K562 (cell line): ENCODE measurements at regions not wholly inside any gene's neighbourhood (a gene's known extent, or its start where the extent isn't known, plus 50 kb on each side); places are given as distances from the start of the nearest gene placed in this dataset.

Source experiments
- ATAC-seq: fragments of 200-7000 bp; cut with Tn5 transposase; 3 replicates; pipeline ENCODE4 v1.9.1; 2020; ENCODE audit warnings: moderate library complexity
- BruUV-seq: library from RNA; stranded (reverse); fragments of 400-500 nt; replicated peaks from 2 replicates; lab custom pipeline; 2021; lab: Mats Ljungman, UMichigan
- CTCF ChIA-PET: fragments of 300-600 bp; formaldehyde crosslinking; extraction: SDS; loops from one replicate; lab custom pipeline; 2021; ENCODE audit warnings: low intra/inter-chr PET ratio; lab: Yijun Ruan, JAX
- POLR2A ChIA-PET: fragments of 300-600, 350-650 bp; sonication (Branson Sonifier 250); formaldehyde crosslinking; extraction: SDS; loops from one replicate; lab custom pipeline; 2021; ENCODE audit warnings: antibody characterized with exemption, inconsistent platforms; lab: Yijun Ruan, JAX
- DNase-seq, 4 experiments: peaks; one replicate each; pipeline versions ENCODE4 v3.0.0 to v3.0.0-alpha.2; 2011 to 2018; ENCODE audit warnings: low spot score in 3 of 4, mixed read lengths in 3 of 4; ENCODE audit errors: extremely low read depth in 1 of 4
- FAIRE-seq: peaks from 2 replicates; lab custom pipeline; 2011; peaks lifted over from hg19 to GRCh38; lab: Jason Lieb, UNC
- H2AFZ ChIP-seq: 2 replicates; pipeline ENCODE4 v1.6.0; 2011; ENCODE audit warnings: low read depth, low read length, control low read depth, inconsistent platforms
- H3K27ac ChIP-seq: fragments of 200-600 bp; 3 replicates; pipeline ENCODE4 v1.8.0; 2011; ENCODE audit warnings: low read depth, mild to moderate bottlenecking, control low read depth, inconsistent platforms, low read length, moderate library complexity, mixed read lengths; ENCODE audit errors: extremely low read depth
- H3K27me3 ChIP-seq, 2 experiments: fragments of 300-600 bp in 1 of 2; 2 replicates in 1 of 2; 3 replicates in 1 of 2; pipeline versions ENCODE4 v1.6.0 to v1.8.0; 2011; ENCODE audit warnings: inconsistent platforms in 2 of 2, low read length in 2 of 2, mild to moderate bottlenecking in 1 of 2, mixed read lengths in 1 of 2, moderate library complexity in 1 of 2; ENCODE audit not compliant: control insufficient read depth in 2 of 2, insufficient read depth in 2 of 2
- H3K36me3 ChIP-seq: fragments of 300-600 bp; 3 replicates; pipeline ENCODE4 v1.8.0; 2011; ENCODE audit warnings: mild to moderate bottlenecking, low read length, inconsistent platforms; ENCODE audit not compliant: control insufficient read depth, insufficient read depth
- H3K4me1 ChIP-seq, 2 experiments: fragments of 200-600 bp in 1 of 2; replicated peaks in 1 of 2; 2 replicates in 1 of 2; 3 replicates in 1 of 2; pipeline versions ENCODE4 v1.5.1 to v1.8.0; 2011; ENCODE audit warnings: inconsistent platforms in 2 of 2, low read length in 2 of 2, mild to moderate bottlenecking in 1 of 2, mixed read lengths in 1 of 2, moderate library complexity in 1 of 2; ENCODE audit not compliant: control insufficient read depth in 2 of 2, insufficient read depth in 2 of 2
- H3K4me2 ChIP-seq: 2 replicates; pipeline ENCODE4 v1.6.1; 2011; ENCODE audit warnings: low read length, control low read depth, inconsistent platforms, mixed read lengths; ENCODE audit not compliant: insufficient read depth
- H3K4me3 ChIP-seq: fragments of 200-600 bp; sonication (generic), shearing (Covaris generic); 2 replicates; pipeline ENCODE4 v1.5.1; 2016; ENCODE audit warnings: control low read depth, inconsistent platforms
- H3K79me2 ChIP-seq: fragments of 200-600 bp; 3 replicates; pipeline ENCODE4 v1.8.0; 2011; ENCODE audit warnings: low read length, inconsistent platforms; ENCODE audit not compliant: control insufficient read depth, insufficient read depth
- H3K9ac ChIP-seq, 2 experiments: 2 replicates each; pipeline versions ENCODE4 v1.6.0 to v1.6.1; 2011; ENCODE audit warnings: low read depth in 2 of 2, low read length in 2 of 2, control low read depth in 1 of 2, inconsistent platforms in 1 of 2, mild to moderate bottlenecking in 1 of 2, mixed read lengths in 1 of 2; ENCODE audit not compliant: insufficient read depth in 1 of 2
- H3K9me1 ChIP-seq: one replicate; pipeline ENCODE4 v1.6.0; 2011; ENCODE audit warnings: inconsistent platforms, mild to moderate bottlenecking, low read length, moderate library complexity; ENCODE audit not compliant: control insufficient read depth, insufficient read depth
- H3K9me3 ChIP-seq: replicated peaks from 2 replicates; pipeline ENCODE4 v1.5.1; 2011; ENCODE audit warnings: low read depth, low read length, inconsistent platforms; ENCODE audit not compliant: control insufficient read depth, insufficient read depth
- H4K20me1 ChIP-seq: replicated peaks from 2 replicates; pipeline ENCODE4 v1.6.1; 2011; ENCODE audit warnings: low read length, inconsistent platforms, mixed read lengths; ENCODE audit not compliant: control insufficient read depth, insufficient read depth
- CBX3 ChIP-seq, 2 experiments: IDR thresholded peaks; 1 replicate in 1 of 2; 2 replicates in 1 of 2; pipeline ENCODE4 v1.6.1; 2012; ENCODE audit warnings: inconsistent platforms in 2 of 2, low read length in 2 of 2, borderline replicate concordance in 1 of 2, control low read depth in 1 of 2
- CXXC5 ChIP-seq: fragments of 250-450 bp; sonication (Bioruptor Pico); IDR thresholded peaks from 2 replicates; pipeline ENCODE4 v1.8.0; 2022; ENCODE audit warnings: inconsistent platforms, mild to moderate bottlenecking, moderate library complexity
- HMG20A ChIP-seq: fragments of 450-650 bp; formaldehyde crosslinking; conservative IDR thresholded peaks from 2 replicates; pipeline ENCODE4 v1.4.0; 2020; ENCODE audit warnings: mild to moderate bottlenecking, mixed read lengths
- HNRNPLL ChIP-seq: fragments of 200-400 bp; formaldehyde crosslinking; IDR thresholded peaks from 2 replicates; pipeline ENCODE4 v1.6.1; 2017; ENCODE audit warnings: low read length, low read depth, mild to moderate bottlenecking; ENCODE audit not compliant: poor library complexity, severe bottlenecking
- RBM14 ChIP-seq: fragments of 200-400 bp; formaldehyde crosslinking; IDR thresholded peaks from 2 replicates; pipeline ENCODE4 v1.6.1; 2018; ENCODE audit warnings: low read depth, mild to moderate bottlenecking, low read length, moderate library complexity, borderline replicate concordance; ENCODE audit not compliant: insufficient read depth
- RFX1 ChIP-seq: fragments of 450-650 bp; IDR thresholded peaks from 2 replicates; pipeline ENCODE4 v1.6.1; 2016; ENCODE audit warnings: mild to moderate bottlenecking, moderate library complexity
- SP1 ChIP-seq: sonication (generic); formaldehyde crosslinking; IDR thresholded peaks from 2 replicates; pipeline ENCODE4 v1.8.1; 2022; ENCODE audit warnings: mild to moderate bottlenecking, missing genetic modification reagents
- ZC3H11A ChIP-seq: IDR thresholded peaks from 2 replicates; pipeline ENCODE4 v1.6.1; 2012; ENCODE audit warnings: low read depth, low read length, improper control_type of control experiment
- ZNF174 ChIP-seq: fragments of 250-450 bp; sonication (Bioruptor Pico); IDR thresholded peaks from 2 replicates; pipeline ENCODE4 v1.4.0; 2020; ENCODE audit warnings: mild to moderate bottlenecking
- ZNF212 ChIP-seq: fragments of 450-650 bp; formaldehyde crosslinking; IDR thresholded peaks from 2 replicates; pipeline ENCODE4 v1.4.0; 2020; ENCODE audit warnings: mild to moderate bottlenecking
- ZNF384 ChIP-seq: IDR thresholded peaks from 2 replicates; pipeline ENCODE4 v1.6.1; 2012; ENCODE audit warnings: low read depth, low read length, improper control_type of control experiment
- WGBS: fragments of 100-300 bp; shearing (Covaris generic); methylation state at CpG from one replicate; pipeline ENCODE4 v1.1.6; 2016; ENCODE audit warnings: low coverage, mixed read lengths; ENCODE audit not compliant: insufficient coverage; ENCODE audit errors: missing lambda C conversion rate; 5-methylcytosine and 5-hydroxymethylcytosine counted together
- in situ Hi-C: fragments of 300-500 bp; cut with MboI; formaldehyde crosslinking; loops from 4 replicates; pipeline ENCODE4 v1.15.0; 2018; ENCODE audit warnings: inconsistent platforms, mixed read lengths
- intact Hi-C: fragments of 100-400 bp; cut with micrococcal nuclease; formaldehyde crosslinking; loops from 2 replicates; pipeline ENCODE4 v1.14.2; 2022
- TF ChIP-seq, protein P1 (sequence below): fragments of 250-450 bp; sonication (Bioruptor Pico); IDR thresholded peaks from 2 replicates; pipeline ENCODE4 v1.8.0; 2021; ENCODE audit warnings: borderline replicate concordance, mild to moderate bottlenecking, moderate library complexity; ENCODE audit not compliant: poor library complexity, severe bottlenecking
- TF ChIP-seq, protein P2 (sequence below): fragments of 250-450 bp; sonication (Bioruptor Pico); IDR thresholded peaks from 2 replicates; pipeline ENCODE4 v1.6.1; 2021; ENCODE audit warnings: mild to moderate bottlenecking
- TF ChIP-seq, protein P3 (sequence below), 2 experiments: fragments of 450-650 bp; IDR thresholded peaks; 2 replicates each; pipeline ENCODE4 v1.6.1; 2016; ENCODE audit warnings: mild to moderate bottlenecking in 2 of 2, borderline replicate concordance in 1 of 2, low read depth in 1 of 2, moderate library complexity in 1 of 2

- no TSS peak for BruUV-seq
- TF ChIP-seq RBM14 (no peak), ZC3H11A (no peak), SP1 (CRISPR knock-in tag) (no peak), RFX1 (no peak), CBX3 (IDR thresholded peaks at IDR 0.05; ENCODE audit: borderline replicate concordance in 1 of 2, low read length in 2 of 2) (no peak), HMG20A (CRISPR knock-in tag) (no peak), ZNF174 (CRISPR knock-in tag) (no peak), CXXC5 (CRISPR knock-in tag) (no peak), ZNF384 (no peak), HNRNPLL (no peak), ZNF212 (CRISPR knock-in tag) (no peak)
- TF ChIP-seq, protein P1, sequence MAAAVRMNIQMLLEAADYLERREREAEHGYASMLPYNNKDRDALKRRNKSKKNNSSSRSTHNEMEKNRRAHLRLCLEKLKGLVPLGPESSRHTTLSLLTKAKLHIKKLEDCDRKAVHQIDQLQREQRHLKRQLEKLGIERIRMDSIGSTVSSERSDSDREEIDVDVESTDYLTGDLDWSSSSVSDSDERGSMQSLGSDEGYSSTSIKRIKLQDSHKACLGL (CRISPR knock-in tag) = no peak
- TF ChIP-seq, protein P2, sequence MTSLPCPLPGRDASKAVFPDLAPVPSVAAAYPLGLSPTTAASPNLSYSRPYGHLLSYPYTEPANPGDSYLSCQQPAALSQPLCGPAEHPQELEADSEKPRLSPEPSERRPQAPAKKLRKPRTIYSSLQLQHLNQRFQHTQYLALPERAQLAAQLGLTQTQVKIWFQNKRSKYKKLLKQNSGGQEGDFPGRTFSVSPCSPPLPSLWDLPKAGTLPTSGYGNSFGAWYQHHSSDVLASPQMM (CRISPR knock-in tag) = no peak
- TF ChIP-seq, protein P3, sequence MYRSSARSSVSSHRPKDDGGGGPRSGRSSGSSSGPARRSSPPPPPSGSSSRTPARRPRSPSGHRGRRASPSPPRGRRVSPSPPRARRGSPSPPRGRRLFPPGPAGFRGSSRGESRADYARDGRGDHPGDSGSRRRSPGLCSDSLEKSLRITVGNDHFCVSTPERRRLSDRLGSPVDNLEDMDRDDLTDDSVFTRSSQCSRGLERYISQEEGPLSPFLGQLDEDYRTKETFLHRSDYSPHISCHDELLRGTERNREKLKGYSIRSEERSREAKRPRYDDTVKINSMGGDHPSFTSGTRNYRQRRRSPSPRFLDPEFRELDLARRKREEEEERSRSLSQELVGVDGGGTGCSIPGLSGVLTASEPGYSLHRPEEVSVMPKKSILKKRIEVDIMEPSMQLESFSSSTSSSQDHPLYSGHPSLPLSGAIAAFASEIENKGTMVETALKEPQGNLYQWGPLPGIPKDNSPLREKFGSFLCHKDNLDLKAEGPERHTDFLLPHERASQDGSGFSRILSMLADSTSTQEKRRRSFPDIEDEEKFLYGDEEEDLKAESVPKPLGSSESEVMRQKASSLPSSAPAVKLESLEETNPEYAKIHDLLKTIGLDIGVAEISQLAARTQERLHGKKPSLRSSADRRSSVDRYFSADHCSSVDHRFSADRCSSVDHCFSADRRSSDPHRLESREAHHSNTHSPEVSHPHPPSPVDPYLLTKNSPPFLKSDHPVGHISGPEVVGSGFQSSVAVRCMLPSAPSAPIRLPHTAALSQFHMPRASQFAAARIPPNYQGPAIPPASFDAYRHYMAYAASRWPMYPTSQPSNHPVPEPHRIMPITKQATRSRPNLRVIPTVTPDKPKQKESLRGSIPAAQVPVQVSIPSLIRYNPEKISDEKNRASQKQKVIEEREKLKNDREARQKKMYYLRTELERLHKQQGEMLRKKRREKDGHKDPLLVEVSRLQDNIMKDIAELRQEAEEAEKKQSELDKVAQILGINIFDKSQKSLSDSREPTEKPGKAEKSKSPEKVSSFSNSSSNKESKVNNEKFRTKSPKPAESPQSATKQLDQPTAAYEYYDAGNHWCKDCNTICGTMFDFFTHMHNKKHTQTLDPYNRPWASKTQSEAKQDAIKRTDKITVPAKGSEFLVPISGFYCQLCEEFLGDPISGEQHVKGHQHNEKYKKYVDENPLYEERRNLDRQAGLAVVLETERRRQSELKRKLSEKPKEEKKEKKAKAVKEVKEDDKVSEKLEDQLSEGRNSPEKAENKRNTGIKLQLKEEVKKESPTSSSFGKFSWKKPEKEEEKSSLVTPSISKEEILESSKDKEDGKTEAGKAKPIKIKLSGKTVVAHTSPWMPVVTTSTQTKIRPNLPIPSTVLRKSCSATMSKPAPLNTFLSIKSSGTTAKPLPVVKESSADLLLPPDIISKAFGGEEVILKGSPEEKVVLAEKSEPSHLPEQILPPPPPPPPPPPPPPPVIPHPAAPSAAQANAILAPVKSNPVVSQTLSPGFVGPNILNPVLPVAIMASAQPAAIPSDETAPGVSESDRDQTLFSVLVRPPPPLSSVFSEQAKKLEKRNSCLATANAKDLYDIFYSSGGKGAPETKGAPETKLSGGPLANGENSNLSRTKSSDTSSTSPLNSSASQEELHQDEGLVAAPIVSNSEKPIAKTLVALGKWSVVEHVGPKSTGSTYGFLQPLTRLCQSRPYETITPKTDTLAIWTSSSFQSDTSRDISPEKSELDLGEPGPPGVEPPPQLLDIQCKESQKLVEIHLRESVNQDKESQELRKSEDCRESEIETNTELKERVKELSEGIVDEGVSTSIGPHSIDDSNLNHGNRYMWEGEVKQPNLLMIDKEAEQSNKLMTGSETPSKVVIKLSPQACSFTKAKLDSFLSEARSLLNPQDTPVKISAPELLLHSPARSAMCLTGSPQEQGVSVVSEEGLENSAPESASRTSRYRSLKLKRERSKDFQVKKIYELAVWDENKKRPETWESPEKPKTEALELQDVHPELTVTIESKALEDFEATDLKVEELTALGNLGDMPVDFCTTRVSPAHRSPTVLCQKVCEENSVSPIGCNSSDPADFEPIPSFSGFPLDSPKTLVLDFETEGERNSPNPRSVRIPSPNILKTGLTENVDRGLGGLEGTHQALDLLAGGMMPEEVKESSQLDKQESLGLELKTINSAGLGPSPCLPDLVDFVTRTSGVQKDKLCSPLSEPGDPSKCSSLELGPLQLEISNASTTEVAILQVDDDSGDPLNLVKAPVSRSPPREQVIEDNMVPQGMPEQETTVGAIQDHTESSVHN (IDR thresholded peaks at IDR 0.05; ENCODE audit: borderline replicate concordance in 1 of 2, low read depth in 1 of 2) = no peak
Measured at GRCh38 chr7:425794-426188, 93.9 kb downstream of the PDGFA start.

More at GRCh38 chr7:425794-426188, 93.9 kb downstream of the PDGFA start:
- Histone ChIP-seq H3K36me3 (no peaks in the 10 kb centered on the region), H3K4me3 (no peak overlapping the region), H3K4me2 (no peak overlapping the region), H3K27ac (no peak overlapping the region), H3K27me3 (peaks cover 40 to 93% of the 10 kb centered on the region in 2 experiments), H3K9me3 (no peaks in the 10 kb centered on the region), H2AFZ (no peak overlapping the region), H3K79me2 (no peaks in the 10 kb centered on the region), H3K4me1 (peaks cover 0 to 23% of the 10 kb centered on the region in 2 experiments; a peak in 2 of 5 replicates), H4K20me1 (peaks cover 16% of the 10 kb centered on the region; the same call in 1 of the 2 replicates), H3K9me1 (no peaks in the 10 kb centered on the region), H3K9ac (peak overlapping the region in 1 of 2 experiments; percentile 9; a peak in 1 of 4 replicates)
- in situ Hi-C loops (no loop called here), intact Hi-C loops (no loop called here)
- POLR2A ChIA-PET = interaction anchor here (0.6 kb wide), 1 partner anchor 11 kb away, joined by 3 read pairs; no protein-coding TSS in a partner anchor
- WGBS = 4% methylated on average over 15 of the region's 16 CpGs
- no peak for FAIRE-seq
- ATAC-seq = no peak
- CTCF ChIA-PET = no interaction called here
- DNase-seq = no peak
